ENCODE measurements at regions not wholly inside any gene's neighbourhood (a gene's known extent, or its start where the extent isn't known, plus 50 kb on each side); places are given as distances from the start of the nearest gene placed in this dataset.

DNA sequence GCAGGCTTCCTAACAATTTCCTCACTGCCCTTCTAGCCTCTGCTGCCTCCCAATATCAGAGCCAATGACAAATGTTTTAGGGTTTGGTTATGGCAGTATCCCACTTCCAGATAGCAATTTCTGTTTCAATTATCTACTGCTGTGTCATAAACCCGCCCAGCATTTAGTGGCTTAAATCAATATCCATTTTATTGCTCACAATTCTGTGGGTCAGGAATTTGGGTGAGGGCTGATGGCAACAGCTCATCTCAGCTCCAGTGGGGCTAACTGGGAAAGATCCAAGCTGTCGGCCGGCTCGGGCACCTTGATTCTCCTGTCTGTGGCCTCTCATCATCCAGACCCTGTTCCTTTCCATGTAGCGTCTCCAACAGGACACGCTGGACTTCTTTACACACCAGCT lies 85.3 kb upstream of the GOLGA8J start:
- TF ChIP-seq CREB1 (IDR thresholded peaks at IDR 0.05; ENCODE audit: low read depth) (no peak), EP300 (IDR thresholded peaks at IDR 0.05; ENCODE audit: borderline replicate concordance) (no peak), EGR1 (IDR thresholded peaks at IDR 0.05) (no peak), TCF12 (IDR thresholded peaks at IDR 0.05; ENCODE audit: low read depth) (no peak), CEBPB (IDR thresholded peaks at IDR 0.05) (no peak), TEAD4 (IDR thresholded peaks at IDR 0.05) (no peak), NFIC (IDR thresholded peaks at IDR 0.05) (no peak), FOXM1 (IDR thresholded peaks at IDR 0.05; ENCODE audit: borderline replicate concordance, low read depth) (no peak), RAD21 (IDR thresholded peaks at IDR 0.05; ENCODE audit: low read depth) (no peak)

Measured in Ishikawa (cell line).